Type B pancreatic cell (in vitro differentiated cells): ENCODE measurements at regions not wholly inside any gene's neighbourhood (a gene's known extent, or its start where the extent isn't known, plus 50 kb on each side); places are given as distances from the start of the nearest gene placed in this dataset.

ENCODE experiments used
- DNase-seq: peaks from one replicate; pipeline ENCODE4 v3.0.0; 2021; ENCODE audit warnings: mixed read lengths; ENCODE audit not compliant: unreplicated experiment; ENCODE audit errors: extremely low spot score
- H3K27ac Mint-ChIP-seq: 2 replicates; pipeline ENCODE4 v1.8.0; 2021; ENCODE audit warnings: mild to moderate bottlenecking, mixed read lengths
- H3K27me3 Mint-ChIP-seq: 2 replicates; pipeline ENCODE4 v1.8.0; 2021; ENCODE audit warnings: mixed read lengths
- H3K36me3 Mint-ChIP-seq: 2 replicates; pipeline ENCODE4 v1.8.0; 2021; ENCODE audit warnings: mixed read lengths
- H3K4me1 Mint-ChIP-seq: one replicate; pipeline ENCODE4 v1.8.0; 2021; ENCODE audit warnings: mixed read lengths; ENCODE audit not compliant: unreplicated experiment
- H3K4me3 Mint-ChIP-seq: 2 replicates; pipeline ENCODE4 v1.8.0; 2021; ENCODE audit warnings: mild to moderate bottlenecking, mixed read lengths
- H3K9me3 Mint-ChIP-seq: 2 replicates; pipeline ENCODE4 v1.8.0; 2021; ENCODE audit warnings: mixed read lengths
- CTCF ChIP-seq: fragments of 200-600 bp; sonication (generic); conservative IDR thresholded peaks from 2 replicates; pipeline ENCODE4 v1.5.0; 2021; ENCODE audit warnings: antibody characterized with exemption, mild to moderate bottlenecking

- TF ChIP-seq CTCF: no peak
- H3K9me3 Mint-ChIP-seq: no peaks in the 10 kb centered on the region
Observed at GRCh38 chr5:29239606-29240005, 1953.9 kb upstream of the CDH6 start.

GRCh38 chr5:29238115-29238514, 1955.4 kb upstream of the CDH6 start:
- Mint-ChIP-seq H3K27ac (no peak overlapping the region), H3K36me3 (no peaks in the 10 kb centered on the region), H3K4me1 (no peaks in the 10 kb centered on the region), H3K9me3 (no peaks in the 10 kb centered on the region), H3K4me3 (no peak overlapping the region), H3K27me3 (no peaks in the 10 kb centered on the region)
- no peak for DNase-seq
- TF ChIP-seq CTCF: no peak

More at GRCh38 chr5:29239606-29240005, 1953.9 kb upstream of the CDH6 start:
- no peaks in the 10 kb centered on the region for H3K4me1 Mint-ChIP-seq
- H3K27ac Mint-ChIP-seq: no peak overlapping the region
- H3K4me3 Mint-ChIP-seq: no peak overlapping the region
- no peaks in the 10 kb centered on the region for H3K27me3 Mint-ChIP-seq
- DNase-seq: no peak
- H3K36me3 Mint-ChIP-seq: no peaks in the 10 kb centered on the region

- Mint-ChIP-seq H3K9me3 (no peaks in the 10 kb centered on the region), H3K36me3 (no peaks in the 10 kb centered on the region), H3K4me1 (no peaks in the 10 kb centered on the region), H3K27ac (no peak overlapping the region), H3K4me3 (no peak overlapping the region), H3K27me3 (no peaks in the 10 kb centered on the region)
- DNase-seq: no peak
- TF ChIP-seq CTCF: no peak
Observed at GRCh38 chr5:29231154-29231553, 1962.3 kb upstream of the CDH6 start.

- Mint-ChIP-seq H3K27ac (no peak overlapping the region), H3K27me3 (no peaks in the 10 kb centered on the region), H3K4me1 (no peaks in the 10 kb centered on the region), H3K36me3 (no peaks in the 10 kb centered on the region), H3K9me3 (no peaks in the 10 kb centered on the region), H3K4me3 (no peak overlapping the region)
- TF ChIP-seq CTCF: no peak
- DNase-seq: no peak
Observed at GRCh38 chr5:29230591-29230990, 1962.9 kb upstream of the CDH6 start.

GRCh38 chr5:29229461-29229860, 1964.0 kb upstream of the CDH6 start:
- H3K27me3 Mint-ChIP-seq: no peaks in the 10 kb centered on the region
- no peaks in the 10 kb centered on the region for H3K9me3 Mint-ChIP-seq
- H3K36me3 Mint-ChIP-seq: no peaks in the 10 kb centered on the region
- H3K4me1 Mint-ChIP-seq: no peaks in the 10 kb centered on the region
- no peak overlapping the region for H3K4me3 Mint-ChIP-seq
- H3K27ac Mint-ChIP-seq: no peak overlapping the region
- TF ChIP-seq CTCF: no peak
- no peak for DNase-seq

- no peak for DNase-seq
- Mint-ChIP-seq H3K27ac (no peak overlapping the region), H3K4me1 (no peaks in the 10 kb centered on the region), H3K36me3 (no peaks in the 10 kb centered on the region), H3K27me3 (no peaks in the 10 kb centered on the region), H3K4me3 (no peak overlapping the region), H3K9me3 (no peaks in the 10 kb centered on the region)
- TF ChIP-seq CTCF: no peak
Observed at GRCh38 chr5:29218138-29218537, 1975.3 kb upstream of the CDH6 start.
